NCI-H1092 (cell line): ENCODE measurements at regions not wholly inside any gene's neighbourhood (a gene's known extent, or its start where the extent isn't known, plus 50 kb on each side); places are given as distances from the start of the nearest gene placed in this dataset.
"Not testable (repeated sequence)": the region's sequence is repeated elsewhere in the genome, so short reads cannot be mapped to it uniquely, and the experiment has no call there.

Experiments
- DNase-seq: peaks from one replicate; lab custom pipeline; 2025; lab: John Stamatoyannopoulos, UW

DNA sequence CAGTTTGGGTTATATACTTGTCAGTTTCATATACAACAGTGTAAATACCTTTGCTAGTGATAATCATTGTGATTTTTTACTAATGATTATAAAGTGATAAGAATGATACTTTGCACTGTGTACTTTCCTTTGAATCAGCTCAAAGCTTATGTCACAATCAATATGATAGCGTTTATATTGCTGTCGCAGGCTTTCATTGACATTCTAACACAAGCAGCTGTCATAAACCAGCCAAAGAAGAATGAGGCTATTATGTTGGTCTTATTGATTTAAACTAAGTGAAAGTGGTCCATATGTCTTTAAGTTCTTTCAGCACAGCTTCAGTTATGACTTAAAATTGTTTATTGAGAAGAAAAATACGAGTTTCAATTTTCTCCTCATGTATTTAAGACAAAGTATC lies 272.7 kb upstream of the RGMB start:
- DNase-seq, result no peak

DNA sequence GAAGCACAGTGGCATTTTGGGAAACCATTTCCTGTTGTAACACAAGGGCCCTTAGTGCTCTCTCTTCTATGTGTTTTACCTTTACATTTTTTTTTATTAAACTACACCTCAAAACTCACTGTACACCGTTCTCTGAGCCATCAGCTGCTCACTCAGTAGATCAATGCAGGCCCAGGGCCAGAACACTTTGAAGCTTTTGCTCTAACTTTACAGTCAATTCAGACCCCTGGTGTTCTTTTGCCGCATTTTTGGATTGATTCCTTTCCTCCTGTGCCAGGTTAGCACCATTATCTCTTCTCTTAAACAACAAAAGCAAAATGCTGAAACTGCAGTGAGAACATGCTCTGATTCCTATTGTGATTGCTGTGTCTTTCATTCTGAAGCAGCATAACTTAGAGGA lies 269.8 kb upstream of the RGMB start:
- no peak for DNase-seq

DNA sequence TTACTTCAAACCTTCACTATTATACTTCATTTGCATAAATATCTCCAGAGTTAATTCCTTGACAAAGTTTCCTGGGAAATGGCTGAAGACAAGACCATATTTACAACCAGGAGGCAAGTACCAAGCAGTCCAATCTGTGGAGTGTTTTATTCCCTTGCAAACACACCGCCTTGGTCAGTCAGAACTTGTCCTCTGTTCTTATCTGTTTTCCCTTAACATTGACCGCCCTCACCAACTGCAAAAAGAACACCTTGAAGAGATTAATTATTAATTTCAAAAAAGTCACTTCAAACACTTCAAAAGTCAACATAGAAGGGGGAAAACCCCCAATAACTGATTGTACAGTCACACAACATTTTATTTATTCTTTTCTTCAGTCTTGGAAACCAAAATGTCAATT lies 269.0 kb upstream of the RGMB start:
- no peak for DNase-seq

DNA sequence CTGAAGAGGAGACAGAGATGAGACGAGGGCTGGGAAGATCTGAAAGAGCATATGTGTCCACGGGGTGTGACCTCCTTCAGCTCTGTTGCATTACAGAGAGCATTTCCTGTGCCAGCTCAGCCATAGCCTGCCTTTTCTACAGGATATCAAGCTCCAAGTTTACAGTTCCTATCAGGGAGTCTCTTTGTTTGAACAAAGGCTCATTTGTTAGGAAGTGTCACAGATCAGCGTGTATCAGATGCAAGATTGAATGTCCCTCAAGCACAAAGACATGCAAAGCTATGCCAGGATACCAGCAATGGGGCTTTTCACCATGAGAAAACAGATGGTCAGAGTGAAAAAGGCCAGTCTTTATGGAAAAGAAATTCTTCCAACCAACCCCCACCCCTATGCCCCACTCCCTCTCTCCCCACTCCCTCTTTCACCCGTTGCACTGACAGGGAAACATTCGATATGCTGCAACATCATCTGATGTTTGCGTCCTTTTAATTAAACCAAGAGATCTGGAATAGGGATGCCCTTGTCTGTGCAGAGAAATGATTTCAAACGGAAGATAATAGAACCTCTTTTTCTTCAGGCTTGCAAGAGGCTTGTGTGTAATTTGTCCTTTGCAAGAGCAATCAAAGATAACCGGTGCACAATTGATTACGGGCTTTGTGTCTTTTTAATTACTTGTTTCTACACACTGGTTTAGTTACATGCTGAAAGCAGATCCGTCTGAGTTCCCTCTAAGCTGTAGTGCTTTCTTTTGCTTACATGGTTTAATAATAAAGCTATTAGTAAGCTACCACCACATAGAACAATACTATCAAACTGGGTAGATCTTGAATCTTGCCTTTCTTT lies 263.1 kb upstream of the RGMB start:
- no peak for DNase-seq

DNA sequence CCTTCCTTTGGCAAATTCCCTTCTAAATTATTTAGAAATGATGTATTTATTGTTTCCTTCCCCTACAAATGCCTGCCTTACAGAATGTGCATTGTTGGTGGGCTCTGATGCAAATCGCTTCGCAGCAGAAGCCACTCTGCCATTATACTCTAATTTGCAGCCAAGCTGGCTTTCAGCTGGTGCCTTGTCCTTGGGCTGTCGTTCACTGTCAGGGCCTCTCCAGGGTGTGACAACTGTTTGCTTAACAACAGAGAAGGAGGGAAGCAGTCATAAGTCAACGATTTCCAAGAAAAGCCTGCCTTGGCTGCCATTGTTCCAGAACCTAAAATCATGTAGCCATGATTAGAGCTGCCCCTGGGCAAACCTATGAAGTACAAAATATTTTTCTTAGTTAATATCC lies 260.1 kb upstream of the RGMB start:
- DNase-seq, result peak; percentile 21

DNA sequence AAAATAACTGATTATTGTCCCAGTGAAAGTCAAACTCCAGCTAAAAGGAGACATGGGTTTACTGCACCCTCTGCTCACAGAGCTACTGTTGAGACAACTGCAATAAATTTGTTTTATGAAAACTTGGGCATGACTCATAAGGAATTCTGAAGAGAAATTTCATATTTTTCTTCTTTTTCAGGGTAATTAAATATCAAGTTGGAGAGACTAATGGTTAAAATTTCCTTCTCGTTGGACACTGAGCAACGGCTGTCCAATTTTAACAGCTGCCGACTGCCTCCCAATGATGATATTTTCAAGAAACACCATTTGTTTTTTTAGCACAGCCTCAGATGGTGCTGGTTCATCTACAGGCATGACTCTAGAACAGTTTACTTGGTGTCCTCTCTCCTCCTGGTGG lies 259.2 kb upstream of the RGMB start:
- no peak for DNase-seq

DNA sequence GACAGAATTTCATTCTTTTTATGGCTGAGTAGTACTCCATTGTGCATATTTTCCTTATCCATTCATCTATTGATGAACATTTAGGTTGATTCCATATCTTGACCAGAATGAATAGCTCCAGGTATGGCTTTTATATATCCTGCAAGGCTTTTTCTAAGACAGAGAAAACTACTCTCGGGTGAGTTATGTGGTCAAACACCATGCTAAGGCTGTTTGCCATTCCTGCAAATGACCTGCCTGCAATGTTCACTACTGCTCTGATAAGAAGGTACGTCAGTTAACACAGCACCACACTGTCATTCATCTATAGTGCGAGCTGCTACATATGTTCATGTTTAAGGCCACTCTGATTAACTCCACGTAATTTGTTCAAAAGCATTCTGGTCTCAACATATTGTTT lies 256.8 kb upstream of the RGMB start:
- DNase-seq, result no peak

DNA sequence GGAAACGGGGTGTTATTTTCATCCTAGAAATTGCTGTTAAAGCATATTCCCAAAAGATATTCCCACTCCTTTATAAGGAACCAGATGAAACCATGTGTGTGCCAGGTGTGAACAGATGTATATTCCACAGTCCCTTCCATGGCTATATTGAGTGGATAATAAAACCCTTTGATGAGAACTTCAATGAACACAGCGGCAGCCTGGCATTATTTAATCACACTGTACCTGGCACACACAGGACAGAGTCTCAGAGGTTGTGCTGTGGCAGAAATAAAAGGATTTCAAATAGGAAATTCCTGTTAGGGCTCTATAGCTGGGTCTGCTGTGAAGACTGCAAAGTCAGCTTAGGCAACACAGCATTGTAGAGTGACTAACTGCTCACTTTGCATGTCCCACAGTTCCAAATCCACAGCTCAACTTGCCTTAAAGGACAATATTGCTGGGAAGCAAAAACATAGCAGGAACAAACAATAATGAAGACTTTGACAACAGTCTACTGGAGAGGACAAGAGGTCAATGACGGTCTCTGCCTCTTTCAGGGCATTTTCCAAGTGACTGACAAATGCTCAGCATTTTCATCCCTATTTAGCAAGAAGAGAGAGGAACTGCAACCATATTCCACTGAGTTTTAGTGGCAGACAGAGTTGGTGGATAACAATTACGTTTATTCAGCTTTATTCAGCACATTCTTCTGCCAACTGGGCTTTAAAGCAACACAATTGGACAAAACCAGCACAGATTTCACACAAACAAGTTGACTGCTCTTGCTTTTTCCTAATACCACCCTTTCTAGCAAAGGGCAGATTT lies 255.7 kb upstream of the RGMB start:
- DNase-seq, result no peak

DNA sequence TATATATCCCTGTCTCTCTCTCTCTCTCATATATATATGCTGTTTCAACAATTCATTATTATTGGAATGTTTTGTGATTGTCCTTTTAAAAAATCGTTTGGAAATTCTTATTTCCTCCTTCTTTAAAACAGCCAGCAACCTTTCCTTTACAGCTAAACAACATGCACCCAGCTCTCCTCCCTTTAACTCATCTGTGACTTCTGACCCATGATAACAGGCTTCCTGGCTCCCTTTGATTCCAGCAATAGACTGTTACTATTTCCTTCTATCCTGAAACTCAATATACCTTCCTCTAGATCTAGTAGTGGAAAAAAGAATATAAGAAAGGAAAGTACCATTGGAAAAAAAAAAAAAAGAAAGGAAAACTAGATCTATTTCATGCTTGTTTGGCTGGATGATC lies 254.7 kb upstream of the RGMB start:
- no peak for DNase-seq

DNA sequence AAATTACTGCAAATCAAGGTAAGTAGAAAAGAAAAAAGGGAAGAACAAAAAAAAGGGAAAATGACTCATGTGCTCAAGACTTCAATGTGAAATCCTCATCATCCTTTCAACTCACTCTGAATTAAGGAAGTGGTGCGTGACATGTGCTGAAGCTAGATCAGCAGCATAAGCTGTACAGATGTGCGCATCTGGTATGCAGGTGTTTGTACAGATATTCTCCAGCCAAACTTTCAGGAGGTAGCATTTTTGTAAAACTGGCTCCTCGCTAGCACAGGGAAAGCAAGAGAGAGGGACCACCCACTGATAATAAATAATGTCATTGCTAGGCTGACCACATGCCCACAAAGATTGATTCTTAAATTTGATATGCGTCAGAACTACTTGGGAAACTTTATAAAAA lies 253.9 kb upstream of the RGMB start:
- no peak for DNase-seq

DNA sequence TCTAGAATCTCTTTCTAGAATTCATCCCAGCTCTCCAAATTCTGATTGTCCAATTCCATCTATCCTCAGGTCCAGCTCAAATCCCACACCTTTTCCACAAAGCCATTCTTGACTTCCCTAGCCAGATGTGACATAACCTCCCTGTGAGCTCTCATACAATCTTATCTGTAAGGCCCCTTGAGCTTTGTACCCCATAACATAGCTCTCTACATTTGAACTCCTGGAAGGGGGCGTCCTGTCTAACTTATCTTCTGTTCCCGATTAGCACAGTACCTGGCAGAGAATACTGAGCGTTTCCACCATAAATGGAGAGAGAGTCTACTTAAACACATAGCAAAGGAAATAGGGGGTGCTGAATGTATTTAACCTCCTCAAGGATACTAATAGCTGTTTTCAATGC lies 251.6 kb upstream of the RGMB start:
- no peak for DNase-seq

DNA sequence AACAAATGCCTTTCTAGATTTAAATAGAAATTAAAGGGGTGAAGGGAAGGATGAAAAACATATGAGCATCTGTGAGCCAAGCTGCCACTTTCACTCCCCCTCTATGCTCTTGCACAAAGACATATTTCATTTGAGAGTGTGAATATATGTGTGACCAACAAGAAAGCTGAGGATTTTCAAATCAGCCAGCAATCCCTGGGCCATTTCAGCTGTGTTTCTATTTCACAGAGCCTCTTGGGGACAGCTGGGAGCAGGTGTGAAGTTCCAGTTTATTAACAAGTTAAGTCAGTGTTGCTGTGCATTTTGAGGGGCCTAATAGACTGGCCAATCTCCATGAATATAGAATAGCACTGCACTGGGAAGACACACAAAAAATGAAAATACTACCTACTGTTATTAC lies 248.7 kb upstream of the RGMB start:
- DNase-seq, result no peak

DNA sequence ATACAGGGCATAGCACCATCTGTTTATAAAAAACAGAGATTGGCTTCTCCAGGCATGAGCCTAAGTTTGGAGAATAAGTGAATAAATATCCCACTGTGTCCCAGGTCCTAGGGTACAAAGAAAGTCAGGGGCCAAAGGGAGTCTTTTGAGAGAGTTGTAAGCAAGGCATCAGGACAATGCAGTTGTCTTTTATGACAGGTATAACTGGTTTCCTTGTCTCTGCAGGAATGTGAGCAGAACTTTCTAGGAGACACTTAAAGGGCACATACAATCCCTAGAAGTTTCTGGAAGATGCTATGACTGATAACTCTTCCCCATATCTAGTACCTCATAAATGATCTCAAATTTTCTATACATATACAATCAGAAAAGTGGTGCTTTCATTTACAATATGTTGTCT lies 245.6 kb upstream of the RGMB start:
- DNase-seq, result no peak

DNA sequence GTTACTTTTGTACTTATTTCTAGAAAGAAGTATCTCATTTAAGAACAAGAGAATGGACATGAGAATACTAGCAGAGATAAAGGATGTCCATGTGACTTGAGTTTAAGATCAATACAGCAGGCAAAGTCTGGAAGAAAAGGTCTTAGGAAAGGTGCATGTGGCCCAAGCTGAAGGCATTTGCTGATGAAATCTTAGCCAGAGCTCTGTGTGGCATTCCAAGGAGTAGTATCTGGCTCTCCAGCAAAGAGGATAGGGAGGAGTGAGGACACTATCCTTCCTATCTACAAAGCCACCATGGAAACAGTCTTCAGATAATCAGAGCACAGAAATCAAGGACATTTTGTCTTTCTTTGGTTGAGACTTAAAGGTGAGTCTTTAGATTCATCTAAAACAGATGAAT lies 244.1 kb upstream of the RGMB start:
- DNase-seq, result no peak

DNA sequence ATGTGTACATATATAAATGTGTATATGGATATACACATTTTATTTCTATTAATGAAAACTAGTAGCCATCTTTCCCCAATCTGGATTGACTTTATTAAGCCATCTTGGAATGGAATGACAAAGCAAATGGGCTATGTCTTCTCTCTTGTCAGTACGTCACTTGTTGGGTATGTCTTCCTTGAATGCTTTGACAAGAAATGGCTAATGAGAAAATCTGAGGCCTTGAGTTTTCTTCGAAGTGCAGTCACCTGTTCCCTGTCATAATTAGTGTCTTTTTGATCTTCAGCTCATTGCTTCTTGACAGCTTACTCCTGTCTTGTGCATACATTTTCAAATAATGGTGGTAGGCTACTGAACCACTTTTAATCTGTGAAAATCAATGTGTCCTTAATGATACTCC lies 243.2 kb upstream of the RGMB start:
- no peak for DNase-seq

DNA sequence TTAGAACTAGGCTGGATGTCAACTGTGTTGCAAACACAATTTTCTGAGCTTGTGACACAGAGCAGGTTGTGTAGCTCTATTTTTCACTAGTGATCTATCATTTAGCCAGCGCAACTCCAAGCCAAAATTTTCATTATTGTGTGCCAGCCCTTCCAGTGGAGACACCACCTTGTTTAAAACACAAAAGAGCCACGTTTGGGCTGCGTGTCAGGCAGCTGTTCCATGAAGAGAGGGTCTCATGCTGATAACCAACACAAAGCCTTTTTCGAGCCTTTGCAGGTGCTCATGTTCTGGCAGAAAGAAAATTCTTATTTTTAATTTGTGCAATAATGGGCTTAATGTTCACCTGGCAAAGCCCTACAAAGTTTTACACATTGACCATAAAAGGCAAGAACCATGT lies 237.6 kb upstream of the RGMB start:
- peak; percentile 73 for DNase-seq

DNA sequence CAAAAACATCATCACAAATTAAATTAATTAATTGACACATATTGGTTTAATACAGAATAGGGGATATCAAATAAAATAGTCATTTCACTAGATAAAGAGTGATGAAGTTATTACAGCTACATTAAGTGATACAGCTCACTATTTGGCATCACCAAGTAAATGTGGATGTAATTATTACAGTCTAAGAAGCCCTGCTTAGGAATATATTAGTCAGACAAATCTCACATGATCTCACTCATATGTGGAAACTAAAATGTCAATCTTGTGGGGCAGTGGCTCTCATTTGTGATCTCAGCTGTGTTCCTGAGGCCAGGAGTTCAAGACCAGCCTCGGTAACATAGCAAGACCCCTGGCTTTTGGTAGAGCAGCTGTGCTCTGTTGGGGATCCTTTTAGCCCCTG lies 233.4 kb upstream of the RGMB start:
- no peak for DNase-seq

DNA sequence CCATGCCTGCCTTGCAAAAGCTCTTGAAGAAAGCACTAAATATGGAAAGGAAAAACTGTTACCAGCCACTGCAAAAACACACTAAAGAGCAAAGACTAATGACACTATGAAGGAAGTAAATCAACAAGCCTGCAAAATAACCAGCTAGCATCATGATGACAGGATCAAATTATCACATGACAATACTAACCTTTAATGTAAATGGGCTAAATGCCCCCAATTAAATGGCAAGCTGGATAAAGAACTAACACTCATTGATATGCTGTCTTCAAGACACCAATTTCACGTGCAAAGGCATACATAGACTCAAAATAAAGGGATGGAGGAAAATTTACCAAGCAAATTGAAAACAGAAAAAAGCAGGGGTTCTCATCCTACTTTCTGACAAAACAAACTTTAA lies 231.8 kb upstream of the RGMB start:
- no peak for DNase-seq

DNA sequence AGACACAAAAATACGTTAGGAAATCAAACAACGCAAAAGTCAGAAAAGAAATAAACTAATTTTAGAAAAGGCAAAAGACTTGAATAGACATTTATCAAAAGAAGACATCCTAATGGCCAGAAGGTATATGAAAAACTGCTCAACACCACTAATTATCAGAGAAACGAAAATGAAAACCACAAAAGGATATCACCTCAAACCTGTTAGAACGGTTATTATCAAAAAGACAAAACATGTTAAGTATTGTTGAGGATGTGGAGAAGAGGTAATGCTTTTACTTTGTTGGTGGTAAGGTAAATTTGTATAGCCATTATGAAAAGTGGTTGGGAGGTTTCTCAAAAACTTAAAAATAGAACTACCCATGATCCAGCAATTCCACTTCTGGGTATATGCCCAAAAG lies 230.0 kb upstream of the RGMB start:
- no peak for DNase-seq

DNA sequence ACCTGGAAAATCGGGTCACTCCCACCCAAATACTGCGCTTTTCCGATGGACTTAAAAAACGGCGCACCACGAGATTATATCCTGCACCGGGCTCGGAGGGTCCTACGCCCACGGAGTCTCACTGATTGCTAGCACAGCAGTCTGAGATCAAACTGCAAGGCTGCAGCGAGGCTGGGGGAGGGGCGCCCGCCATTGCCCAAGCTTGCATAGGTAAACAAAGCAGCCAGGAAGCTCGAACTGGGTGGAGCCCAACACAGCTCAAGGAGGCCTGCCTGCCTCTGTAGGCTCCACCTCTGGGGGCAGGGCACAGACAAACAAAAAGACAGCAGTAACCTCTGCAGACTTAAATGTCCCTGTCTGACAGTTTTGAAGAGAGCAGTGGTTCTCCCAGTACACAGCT lies 226.5 kb upstream of the RGMB start:
- DNase-seq, result not testable (repeated sequence)

DNA sequence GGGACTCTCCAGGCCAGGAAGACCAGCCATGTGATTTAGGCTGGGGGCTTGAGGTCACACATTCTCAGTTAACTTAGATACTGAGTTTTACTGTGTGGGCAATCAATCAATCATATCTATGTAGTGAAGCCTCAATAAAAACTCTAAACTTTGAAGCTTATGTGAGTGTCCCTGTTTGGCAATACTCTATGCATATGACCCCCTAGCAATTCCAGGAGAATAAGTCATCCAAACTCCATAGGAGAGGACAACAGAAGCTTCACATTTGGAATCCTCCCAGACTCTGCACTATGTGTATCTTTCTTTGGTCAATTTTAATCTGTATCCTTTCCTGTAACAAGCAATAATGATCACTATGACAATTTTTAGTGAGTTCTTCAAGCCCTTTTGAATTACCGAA lies 216.8 kb upstream of the RGMB start:
- DNase-seq, result no peak

DNA sequence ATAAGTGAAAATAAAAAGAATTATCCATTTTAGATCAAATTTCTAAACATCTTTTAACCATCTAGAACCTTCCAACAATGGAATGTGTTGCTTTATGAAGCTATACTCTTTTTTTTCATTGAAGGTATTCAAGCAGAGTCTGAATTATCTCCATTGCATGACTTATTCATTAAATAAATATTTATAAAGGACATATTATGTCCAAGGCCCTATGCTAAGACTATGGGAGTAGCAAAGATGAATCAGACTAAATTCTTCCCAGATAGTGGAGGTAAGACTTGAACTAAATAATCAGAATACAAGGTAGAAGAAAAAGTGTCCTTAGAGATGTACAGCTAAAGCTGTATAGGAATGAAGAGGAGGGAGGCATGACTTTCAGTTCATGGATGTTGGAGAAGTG lies 215.5 kb upstream of the RGMB start:
- no peak for DNase-seq

DNA sequence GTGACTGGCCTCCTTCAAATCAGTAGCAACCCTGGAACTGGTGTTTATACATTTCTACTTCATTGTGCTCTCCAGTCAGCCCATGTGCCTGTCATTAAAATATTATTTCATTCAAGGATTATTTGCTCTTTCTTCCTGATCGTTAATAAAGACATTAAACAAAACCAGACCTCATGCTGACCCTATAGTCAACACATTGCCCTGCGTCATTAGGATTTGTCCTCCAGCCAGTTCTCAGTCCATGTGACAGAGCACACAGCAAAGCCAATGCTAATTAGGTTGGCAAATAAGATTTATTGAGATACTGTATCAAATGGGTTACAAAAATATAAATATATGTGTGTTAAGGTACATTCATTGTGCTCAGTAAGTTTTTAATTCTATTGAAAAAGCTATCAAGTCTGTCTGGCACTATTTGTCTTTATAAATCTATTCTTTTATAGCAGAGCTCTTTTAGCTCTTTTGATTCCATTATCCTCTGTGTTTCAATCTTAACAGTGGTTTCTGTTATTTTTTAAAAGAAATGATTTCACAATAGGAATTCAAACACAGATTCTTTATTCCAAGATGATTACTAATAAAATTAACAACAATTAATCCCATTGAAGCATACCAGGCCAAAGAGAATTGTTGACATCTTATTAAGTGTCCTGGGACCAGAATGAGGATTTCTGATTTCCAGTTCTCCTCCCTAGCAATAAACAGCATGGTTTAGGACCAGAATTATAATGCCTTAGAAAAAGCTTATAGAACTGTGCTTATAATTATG lies 209.4 kb upstream of the RGMB start:
- no peak for DNase-seq
